PC-3 (cell line): ENCODE measurements at regions not wholly inside any gene's neighbourhood (a gene's known extent, or its start where the extent isn't known, plus 50 kb on each side); places are given as distances from the start of the nearest gene placed in this dataset.

Experiments
- ATAC-seq: fragments of 200-7000 bp; cut with Tn5 transposase; 2 replicates; pipeline ENCODE4 v1.9.1; 2020; ENCODE audit warnings: mild to moderate bottlenecking, moderate library complexity
- BruUV-seq: library from RNA; stranded (reverse); fragments of 400-500 nt; replicated peaks from 2 replicates; lab custom pipeline; 2021; lab: Mats Ljungman, UMichigan
- CTCF ChIA-PET: fragments of 300-600 bp; sonication (Branson Sonifier 250); formaldehyde crosslinking; loops from one replicate; lab custom pipeline; 2022; ENCODE audit warnings: antibody characterized with exemption; lab: Charles Lee
- POLR2A ChIA-PET: fragments of 300-600 bp; sonication (Branson Sonifier 250); formaldehyde crosslinking; loops from one replicate; lab custom pipeline; 2022; ENCODE audit warnings: antibody characterized with exemption; ENCODE audit not compliant: unreplicated experiment; lab: Charles Lee
- DNase-seq: peaks from one replicate; pipeline ENCODE4 v3.0.0-alpha.2; 2015
- H2AFZ ChIP-seq: fragments of 300-600 bp; sonication (generic); 2 replicates; pipeline ENCODE4 v1.6.0; 2016; ENCODE audit warnings: antibody characterized with exemption, low read length
- H3F3A ChIP-seq: fragments of 300-600 bp; sonication (generic); one replicate; pipeline ENCODE4 v1.6.0; 2017; ENCODE audit warnings: antibody characterized with exemption, low read length, control low read depth, mild to moderate bottlenecking; ENCODE audit not compliant: unreplicated experiment
- H3K27ac ChIP-seq: fragments of 300-600 bp; sonication (generic); 2 replicates; pipeline ENCODE4 v1.5.1; 2016; ENCODE audit warnings: mild to moderate bottlenecking, low read length
- H3K27me3 ChIP-seq: fragments of 300-600 bp; sonication (generic); 2 replicates; pipeline ENCODE4 v1.6.1; 2016; ENCODE audit warnings: low read length, mixed read lengths
- H3K36me3 ChIP-seq: fragments of 300-600 bp; sonication (generic); 2 replicates; pipeline ENCODE4 v1.6.1; 2016; ENCODE audit warnings: low read depth, mixed run types, low read length, mixed read lengths
- H3K4me1 ChIP-seq: fragments of 300-600 bp; sonication (generic); 2 replicates; pipeline ENCODE4 v1.5.1; 2016; ENCODE audit warnings: low read length; ENCODE audit not compliant: insufficient read depth
- H3K4me2 ChIP-seq: fragments of 300-600 bp; sonication (generic); 2 replicates; pipeline ENCODE4 v1.6.0; 2016; ENCODE audit warnings: low read length
- H3K4me3 ChIP-seq: fragments of 300-600 bp; sonication (generic); 2 replicates; pipeline ENCODE4 v1.5.1; 2016; ENCODE audit warnings: mild to moderate bottlenecking, low read length, mixed read lengths
- H3K79me2 ChIP-seq: fragments of 300-600 bp; sonication (generic); 2 replicates; pipeline ENCODE4 v1.6.1; 2017; ENCODE audit warnings: low read length, mixed read lengths
- H3K9ac ChIP-seq: fragments of 300-600 bp; sonication (generic); 2 replicates; pipeline ENCODE4 v1.6.0; 2016; ENCODE audit warnings: mild to moderate bottlenecking, low read length
- H3K9me2 ChIP-seq: fragments of 300-600 bp; sonication (generic); replicated peaks from 2 replicates; pipeline ENCODE4 v1.6.1; 2016; ENCODE audit warnings: mixed run types, low read length, mixed read lengths
- H3K9me3 ChIP-seq: fragments of 300-600 bp; sonication (generic); 2 replicates; pipeline ENCODE4 v1.6.1; 2016; ENCODE audit warnings: low read length, mixed read lengths
- H4K20me1 ChIP-seq: fragments of 300-600 bp; sonication (generic); 2 replicates; pipeline ENCODE4 v1.6.1; 2016; ENCODE audit warnings: low read length, mixed read lengths
- CTCF ChIP-seq: fragments of 300-600 bp; sonication (generic); conservative IDR thresholded peaks from 2 replicates; pipeline ENCODE4 v1.5.1; 2017; ENCODE audit warnings: antibody characterized with exemption, low read depth, mild to moderate bottlenecking, low read length
- EZH2 ChIP-seq: fragments of 300-600 bp; sonication (generic); IDR thresholded peaks from one replicate; pipeline ENCODE4 v1.6.1; 2017; ENCODE audit warnings: antibody characterized with exemption, mild to moderate bottlenecking, low read length; ENCODE audit not compliant: unreplicated experiment
- EZH2phosphoT487 ChIP-seq: fragments of 300-600 bp; sonication (generic); IDR thresholded peaks from 2 replicates; pipeline ENCODE4 v1.6.1; 2018; ENCODE audit warnings: mild to moderate bottlenecking, antibody characterized with exemption, low read length, borderline replicate concordance
- intact Hi-C: fragments of 100-400 bp; cut with micrococcal nuclease; formaldehyde crosslinking; loops from 2 replicates; pipeline ENCODE4 v1.9.0; 2023

GRCh38 chr1:181953596-181953995, 107.9 kb downstream of the ZNF648 start:
- Histone ChIP-seq H3K4me2 (no peak overlapping the region), H3K4me3 (no peak overlapping the region), H3K9ac (no peak overlapping the region), H3K27ac (no peak overlapping the region), H3K9me2 (no peaks in the 10 kb centered on the region), H4K20me1 (no peaks in the 10 kb centered on the region), H3K27me3 (no peaks in the 10 kb centered on the region), H3K36me3 (no peaks in the 10 kb centered on the region), H3F3A (no peaks in the 10 kb centered on the region), H2AFZ (no peak overlapping the region), H3K4me1 (no peaks in the 10 kb centered on the region), H3K79me2 (no peaks in the 10 kb centered on the region), H3K9me3 (no peaks in the 10 kb centered on the region)
- ChIA-PET CTCF (no interaction called here), POLR2A (no interaction called here)
- ATAC-seq: no peak
- TF ChIP-seq EZH2 (no peak), CTCF (no peak), EZH2phosphoT487 (no peak)
- no peak for DNase-seq
- no TSS peak for BruUV-seq
- intact Hi-C loops: no loop called here

GRCh38 chr1:181951213-181951612, 110.3 kb downstream of the ZNF648 start:
- intact Hi-C loops: no loop called here
- CTCF ChIA-PET: no interaction called here
- Histone ChIP-seq H3K4me3 (no peak overlapping the region), H4K20me1 (no peaks in the 10 kb centered on the region), H3K79me2 (no peaks in the 10 kb centered on the region), H3K36me3 (no peaks in the 10 kb centered on the region), H3K9me3 (no peaks in the 10 kb centered on the region), H3K4me2 (no peak overlapping the region), H3K4me1 (no peaks in the 10 kb centered on the region), H3F3A (no peaks in the 10 kb centered on the region), H3K9me2 (no peaks in the 10 kb centered on the region), H2AFZ (no peak overlapping the region), H3K27me3 (no peaks in the 10 kb centered on the region), H3K27ac (no peak overlapping the region), H3K9ac (no peak overlapping the region)
- DNase-seq (no peak), ATAC-seq (no peak)
- POLR2A ChIA-PET: no interaction called here
- no peak for TF ChIP-seq CTCF
- no peak for TF ChIP-seq EZH2
- TF ChIP-seq EZH2phosphoT487: no peak
- no TSS peak for BruUV-seq

GRCh38 chr1:181949500-181949899, 112.0 kb downstream of the ZNF648 start:
- Histone ChIP-seq H3K36me3 (no peaks in the 10 kb centered on the region), H3K4me3 (no peak overlapping the region), H3F3A (no peaks in the 10 kb centered on the region), H3K79me2 (no peaks in the 10 kb centered on the region), H3K27me3 (no peaks in the 10 kb centered on the region), H3K9me3 (no peaks in the 10 kb centered on the region), H3K27ac (no peak overlapping the region), H3K4me1 (no peaks in the 10 kb centered on the region), H4K20me1 (no peaks in the 10 kb centered on the region), H2AFZ (no peak overlapping the region), H3K9me2 (no peaks in the 10 kb centered on the region), H3K9ac (no peak overlapping the region), H3K4me2 (no peak overlapping the region)
- DNase-seq: no peak
- POLR2A ChIA-PET: no interaction called here
- CTCF ChIA-PET: no interaction called here
- BruUV-seq: no TSS peak
- intact Hi-C loops: no loop called here
- TF ChIP-seq EZH2phosphoT487: no peak
- no peak for TF ChIP-seq CTCF
- TF ChIP-seq EZH2: no peak
- no peak for ATAC-seq
